Neural cell (in vitro differentiated cells): ENCODE measurements at regions not wholly inside any gene's neighbourhood (a gene's known extent, or its start where the extent isn't known, plus 50 kb on each side); places are given as distances from the start of the nearest gene placed in this dataset.

Source experiments
- H2AFZ ChIP-seq: fragments of 200-600, 300-800 bp; sonication (generic), shearing (Covaris generic); 2 replicates; pipeline ENCODE4 v1.6.0; 2014; ENCODE audit warnings: low read depth, mild to moderate bottlenecking, antibody characterized with exemption, low read length, moderate library complexity
- H3F3A ChIP-seq: fragments of 200-600 bp; shearing (Covaris generic); 2 replicates; pipeline ENCODE4 v1.6.1; 2016; ENCODE audit warnings: mild to moderate bottlenecking, moderate library complexity, mixed read lengths, antibody characterized with exemption, low read length; ENCODE audit not compliant: insufficient read depth, poor library complexity, severe bottlenecking
- H3K27ac ChIP-seq: fragments of 200-600, 300-800 bp; sonication (generic), shearing (Covaris generic); 2 replicates; pipeline ENCODE4 v1.5.1; 2014; ENCODE audit warnings: mild to moderate bottlenecking, low read length, moderate library complexity
- H3K27me3 ChIP-seq: fragments of 300-800, 200-600 bp; sonication (generic), shearing (Covaris generic); 2 replicates; pipeline ENCODE4 v1.6.0; 2014; ENCODE audit warnings: mild to moderate bottlenecking, low read depth, low read length, moderate library complexity; ENCODE audit not compliant: insufficient read depth
- H3K36me3 ChIP-seq: fragments of 300-800, 200-600 bp; sonication (generic), shearing (Covaris generic); 2 replicates; pipeline ENCODE4 v1.5.1; 2014; ENCODE audit warnings: mild to moderate bottlenecking, antibody characterized with exemption, low read length, moderate library complexity; ENCODE audit not compliant: insufficient read depth
- H3K4me2 ChIP-seq: fragments of 300-800, 200-600 bp; sonication (generic), shearing (Covaris generic); 2 replicates; pipeline ENCODE4 v1.6.0; 2014; ENCODE audit warnings: mild to moderate bottlenecking, low read length
- H3K4me3 ChIP-seq: fragments of 300-800, 200-600 bp; sonication (generic), shearing (Covaris generic); 2 replicates; pipeline ENCODE4 v1.5.1; 2014; ENCODE audit warnings: mild to moderate bottlenecking, low read length, moderate library complexity
- H3K79me2 ChIP-seq: fragments of 200-600 bp; shearing (Covaris generic); replicated peaks from 2 replicates; pipeline ENCODE4 v1.6.0; 2014; ENCODE audit warnings: mild to moderate bottlenecking, low read length, moderate library complexity; ENCODE audit not compliant: insufficient read depth
- H3K9ac ChIP-seq: fragments of 300-800, 200-600 bp; sonication (generic), shearing (Covaris generic); 2 replicates; pipeline ENCODE4 v1.6.1; 2016; ENCODE audit warnings: mild to moderate bottlenecking, low read length, mixed read lengths
- H3K9me2 ChIP-seq: fragments of 200-600 bp; shearing (Covaris generic); 2 replicates; pipeline ENCODE4 v1.6.1; 2016; ENCODE audit warnings: mild to moderate bottlenecking, low read length, mixed read lengths; ENCODE audit not compliant: insufficient read depth
- H3K9me3 ChIP-seq: fragments of 200-600, 300-800 bp; sonication (generic), shearing (Covaris generic); 2 replicates; pipeline ENCODE4 v1.6.1; 2016; ENCODE audit warnings: mild to moderate bottlenecking, mixed run types, low read length, moderate library complexity, mixed read lengths
- H4K20me1 ChIP-seq: fragments of 200-600 bp; shearing (Covaris generic); 2 replicates; pipeline ENCODE4 v1.6.1; 2016; ENCODE audit warnings: mild to moderate bottlenecking, mixed run types; ENCODE audit not compliant: insufficient read depth
- CTCF ChIP-seq: fragments of 450-650 bp; IDR thresholded peaks from 2 replicates; pipeline ENCODE4 v1.5.1; 2014; ENCODE audit warnings: antibody characterized with exemption, mild to moderate bottlenecking, moderate library complexity; ENCODE audit not compliant: poor library complexity, severe bottlenecking
- EP300 ChIP-seq: fragments of 450-650 bp; conservative IDR thresholded peaks from 2 replicates; pipeline ENCODE4 v1.6.1; 2014; ENCODE audit warnings: antibody characterized with exemption, mild to moderate bottlenecking, moderate library complexity; ENCODE audit not compliant: poor library complexity, severe bottlenecking
- EZH2 ChIP-seq: fragments of 200-600, 300-800 bp; shearing (Covaris generic), sonication (generic); IDR thresholded peaks from 2 replicates; pipeline ENCODE4 v1.6.1; 2014; ENCODE audit warnings: antibody characterized with exemption, low read length, borderline replicate concordance, mild to moderate bottlenecking; ENCODE audit not compliant: insufficient read depth, poor library complexity, severe bottlenecking
- MXI1 ChIP-seq: fragments of 450-650 bp; conservative IDR thresholded peaks from 2 replicates; pipeline ENCODE4 v1.6.1; 2014; ENCODE audit warnings: antibody characterized with exemption, mild to moderate bottlenecking; ENCODE audit not compliant: poor library complexity, severe bottlenecking
- POLR2AphosphoS5 ChIP-seq: IDR thresholded peaks from 2 replicates; pipeline ENCODE4 v1.6.1; 2012
- RAD21 ChIP-seq: fragments of 450-650 bp; conservative IDR thresholded peaks from 2 replicates; pipeline ENCODE4 v1.6.1; 2014; ENCODE audit warnings: antibody characterized with exemption, mild to moderate bottlenecking, moderate library complexity
- REST ChIP-seq: IDR thresholded peaks from 2 replicates; pipeline ENCODE4 v1.6.1; 2012; ENCODE audit warnings: borderline replicate concordance
- SMC3 ChIP-seq: fragments of 450-650 bp; conservative IDR thresholded peaks from 2 replicates; pipeline ENCODE4 v1.6.1; 2014; ENCODE audit warnings: antibody characterized with exemption, mild to moderate bottlenecking, moderate library complexity; ENCODE audit not compliant: poor library complexity
- TAF1 ChIP-seq: IDR thresholded peaks from 2 replicates; pipeline ENCODE4 v1.6.1; 2012; ENCODE audit warnings: low read depth

- Histone ChIP-seq H2AFZ (no peak overlapping the region), H3K27me3 (no peaks in the 10 kb centered on the region), H3K9me2 (no peaks in the 10 kb centered on the region), H3K36me3 (no peaks in the 10 kb centered on the region), H3K4me3 (no peak overlapping the region), H3K9ac (no peak overlapping the region), H3K79me2 (no peaks in the 10 kb centered on the region), H3K9me3 (no peaks in the 10 kb centered on the region), H3K27ac (no peak overlapping the region), H3F3A (no peaks in the 10 kb centered on the region), H4K20me1 (no peaks in the 10 kb centered on the region), H3K4me2 (no peak overlapping the region)
- TF ChIP-seq SMC3 (no peak), TAF1 (no peak), MXI1 (no peak), RAD21 (no peak), EP300 (no peak), CTCF (no peak), POLR2AphosphoS5 (no peak), REST (no peak), EZH2 (no peak)
These were observed 310.8 kb upstream of the TFPI start for GRCh38 chr2:187865025-187865424.

GRCh38 chr2:187867165-187867564, 312.9 kb upstream of the TFPI start:
- H3K79me2 ChIP-seq = no peaks in the 10 kb centered on the region
- H3K4me2 ChIP-seq = no peak overlapping the region
- no peaks in the 10 kb centered on the region for H3K36me3 ChIP-seq
- H4K20me1 ChIP-seq = no peaks in the 10 kb centered on the region
- H3K27ac ChIP-seq = no peak overlapping the region
- no peak overlapping the region for H3K4me3 ChIP-seq
- H3F3A ChIP-seq = no peaks in the 10 kb centered on the region
- H3K9ac ChIP-seq = no peak overlapping the region
- H2AFZ ChIP-seq = no peak overlapping the region
- H3K9me3 ChIP-seq = no peaks in the 10 kb centered on the region
- H3K9me2 ChIP-seq = no peaks in the 10 kb centered on the region
- TF ChIP-seq POLR2AphosphoS5 (no peak), CTCF (no peak), REST (no peak), SMC3 (no peak), TAF1 (no peak), MXI1 (no peak), EZH2 (no peak), EP300 (no peak), RAD21 (no peak)
- no peaks in the 10 kb centered on the region for H3K27me3 ChIP-seq
